SU-DHL-6 (cell line): ENCODE measurements at regions not wholly inside any gene's neighbourhood (a gene's known extent, or its start where the extent isn't known, plus 50 kb on each side); places are given as distances from the start of the nearest gene placed in this dataset.

Experiments
- EZH2phosphoT487 ChIP-seq: fragments of 200-600 bp; sonication (generic), shearing (Covaris generic); conservative IDR thresholded peaks from 2 replicates; pipeline ENCODE4 v1.6.1; 2018; ENCODE audit warnings: mild to moderate bottlenecking, antibody characterized with exemption, low read length, moderate library complexity, mixed read lengths
- TF ChIP-seq, protein P1 (sequence below): fragments of 200-600 bp; sonication (generic); IDR thresholded peaks from one replicate; pipeline ENCODE4 v1.5.1; 2017; ENCODE audit warnings: antibody characterized with exemption, mild to moderate bottlenecking, low read length, moderate library complexity; ENCODE audit not compliant: insufficient read depth, poor library complexity, severe bottlenecking

DNA sequence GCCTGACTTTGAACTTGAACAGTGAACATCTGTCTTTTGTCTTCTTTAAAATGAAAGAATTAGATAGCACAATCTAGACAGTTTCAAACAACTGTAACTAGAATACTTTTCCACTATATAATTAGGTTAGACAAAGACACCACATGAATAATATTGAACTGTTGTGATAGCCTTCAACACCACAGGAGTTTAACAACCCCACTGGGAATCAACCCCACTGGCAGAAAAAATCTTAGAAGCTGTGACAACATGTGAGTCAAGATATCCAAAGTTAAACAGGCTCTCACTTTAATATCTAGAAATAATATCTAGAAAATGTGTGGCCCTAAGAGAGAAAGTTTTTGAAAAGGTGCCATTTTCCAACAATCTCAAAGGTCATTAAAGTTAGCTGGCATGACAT, 64.4 kb upstream of the PRICKLE2 start:
- TF ChIP-seq, protein P1, sequence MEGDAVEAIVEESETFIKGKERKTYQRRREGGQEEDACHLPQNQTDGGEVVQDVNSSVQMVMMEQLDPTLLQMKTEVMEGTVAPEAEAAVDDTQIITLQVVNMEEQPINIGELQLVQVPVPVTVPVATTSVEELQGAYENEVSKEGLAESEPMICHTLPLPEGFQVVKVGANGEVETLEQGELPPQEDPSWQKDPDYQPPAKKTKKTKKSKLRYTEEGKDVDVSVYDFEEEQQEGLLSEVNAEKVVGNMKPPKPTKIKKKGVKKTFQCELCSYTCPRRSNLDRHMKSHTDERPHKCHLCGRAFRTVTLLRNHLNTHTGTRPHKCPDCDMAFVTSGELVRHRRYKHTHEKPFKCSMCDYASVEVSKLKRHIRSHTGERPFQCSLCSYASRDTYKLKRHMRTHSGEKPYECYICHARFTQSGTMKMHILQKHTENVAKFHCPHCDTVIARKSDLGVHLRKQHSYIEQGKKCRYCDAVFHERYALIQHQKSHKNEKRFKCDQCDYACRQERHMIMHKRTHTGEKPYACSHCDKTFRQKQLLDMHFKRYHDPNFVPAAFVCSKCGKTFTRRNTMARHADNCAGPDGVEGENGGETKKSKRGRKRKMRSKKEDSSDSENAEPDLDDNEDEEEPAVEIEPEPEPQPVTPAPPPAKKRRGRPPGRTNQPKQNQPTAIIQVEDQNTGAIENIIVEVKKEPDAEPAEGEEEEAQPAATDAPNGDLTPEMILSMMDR, result no peak
- no peak for TF ChIP-seq EZH2phosphoT487
